ENCODE measurements at regions not wholly inside any gene's neighbourhood (a gene's known extent, or its start where the extent isn't known, plus 50 kb on each side); places are given as distances from the start of the nearest gene placed in this dataset.

DNA sequence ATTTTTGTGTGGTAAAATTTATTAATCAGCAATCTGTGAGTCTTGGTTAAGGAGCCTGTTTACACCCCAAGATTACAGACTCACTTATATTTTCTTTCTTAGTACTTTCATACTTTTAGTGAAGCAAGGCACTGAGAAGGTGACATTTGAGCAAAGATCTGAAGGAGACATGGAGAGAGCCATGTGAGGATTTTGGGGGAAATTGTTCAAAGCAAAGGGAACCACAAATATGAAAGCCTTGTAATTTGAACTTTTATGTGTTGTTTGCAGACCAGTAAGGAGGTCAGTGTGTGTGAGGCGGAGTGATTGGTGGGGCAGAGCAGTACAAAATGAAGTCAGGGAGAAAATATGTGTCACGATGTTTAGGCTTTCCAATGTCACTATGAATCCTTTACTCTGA lies 140.7 kb upstream of the KLF12 start:
- Histone ChIP-seq H3K4me3 (no peak overlapping the region), H3K79me2 (ENCODE audit: control insufficient read depth, insufficient read depth, low read length) (no peaks in the 10 kb centered on the region), H3K9me3 (replicated peaks; ENCODE audit: control insufficient read depth, insufficient read depth, low read depth, low read length) (no peaks in the 10 kb centered on the region), H3K36me3 (ENCODE audit: control insufficient read depth, insufficient read depth, low read length) (no peaks in the 10 kb centered on the region), H3K27ac (ENCODE audit: extremely low read depth, low read depth, low read length) (no peak overlapping the region), H4K20me1 (replicated peaks; ENCODE audit: control insufficient read depth, insufficient read depth, low read length) (no peaks in the 10 kb centered on the region), H3K9me1 (ENCODE audit: control insufficient read depth, insufficient read depth, low read length) (no peaks in the 10 kb centered on the region), H2AFZ (ENCODE audit: low read depth, low read length) (no peak overlapping the region), H3K27me3 (ENCODE audit: control insufficient read depth in 2 of 2, insufficient read depth in 2 of 2, low read length in 2 of 2) (no peaks in the 10 kb centered on the region), H3K9ac (ENCODE audit: insufficient read depth in 1 of 2, low read depth in 2 of 2, low read length in 2 of 2) (no peak overlapping the region), H3K4me2 (ENCODE audit: insufficient read depth, low read length) (no peak overlapping the region), H3K4me1 (replicated peaks in 1 of 2; ENCODE audit: control insufficient read depth in 2 of 2, insufficient read depth in 2 of 2, low read length in 2 of 2) (no peaks in the 10 kb centered on the region)
- in situ Hi-C loops (cut with MboI) (no loop called here), intact Hi-C loops (cut with micrococcal nuclease) (no loop called here)
- TF ChIP-seq ZFP36 (IDR thresholded peaks at IDR 0.05; ENCODE audit: low read depth, low read length, partially characterized antibody) (no peak), ZNF740 (CRISPR knock-in tag; IDR thresholded peaks at IDR 0.05) (no peak), ZNF740 (tag; IDR thresholded peaks at IDR 0.05) (no peak), ZNF830 (CRISPR knock-in tag; IDR thresholded peaks at IDR 0.05) (no peak), ILF3 (IDR thresholded peaks at IDR 0.05; ENCODE audit: borderline replicate concordance) (no peak), SOX6 (IDR thresholded peaks at IDR 0.05) (no peak), ZNF511 (CRISPR knock-in tag; IDR thresholded peaks at IDR 0.05) (no peak), E2F3 (CRISPR knock-in tag; IDR thresholded peaks at IDR 0.05) (no peak), POLR3A (IDR thresholded peaks at IDR 0.05; ENCODE audit: borderline replicate concordance, extremely low read depth, insufficient read depth, insufficient read length) (no peak), CTBP1 (IDR thresholded peaks at IDR 0.05; ENCODE audit: borderline replicate concordance) (no peak), ZNF778 (CRISPR knock-in tag; IDR thresholded peaks at IDR 0.05) (no peak)
- TF ChIP-seq, protein P1, sequence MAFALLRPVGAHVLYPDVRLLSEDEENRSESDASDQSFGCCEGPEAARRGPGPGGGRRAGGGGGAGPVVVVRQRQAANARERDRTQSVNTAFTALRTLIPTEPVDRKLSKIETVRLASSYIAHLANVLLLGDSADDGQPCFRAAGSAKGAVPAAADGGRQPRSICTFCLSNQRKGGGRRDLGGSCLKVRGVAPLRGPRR (CRISPR knock-in tag; IDR thresholded peaks at IDR 0.05), result no peak
- POLR2A ChIA-PET, result no interaction called here
- ATAC-seq (no peak), FAIRE-seq (no peak), DNase-seq (ENCODE audit: extremely low read depth in 1 of 4, low spot score in 3 of 4) (no peak)
- BruUV-seq (replicated peaks), result no TSS peak
- 0% methylated on average over 2 of the region's 2 CpGs for WGBS (ENCODE audit: insufficient coverage, low coverage, missing lambda C conversion rate)
- CTCF ChIA-PET (ENCODE audit: low intra/inter-chr PET ratio), result no interaction called here

Measured in K562 (cell line).